Colonic mucosa (tissue), 4 donors: ENCODE measurements at regions not wholly inside any gene's neighbourhood (a gene's known extent, or its start where the extent isn't known, plus 50 kb on each side); places are given as distances from the start of the nearest gene placed in this dataset.

ENCODE experiments used
- DNase-seq: peaks from one replicate; pipeline ENCODE4 v3.0.0-alpha.2; 2020
- H3K27ac ChIP-seq: fragments of 200-600 bp; one replicate; pipeline ENCODE4 v1.8.0; 2021
- H3K27me3 ChIP-seq: fragments of 200-600 bp; one replicate; pipeline ENCODE4 v1.8.0; 2021
- H3K36me3 ChIP-seq: fragments of 200-600 bp; one replicate; pipeline ENCODE4 v1.8.0; 2021
- H3K4me1 ChIP-seq: fragments of 200-600 bp; one replicate; pipeline ENCODE4 v1.8.0; 2021; ENCODE audit warnings: mild to moderate bottlenecking
- H3K4me3 ChIP-seq: fragments of 200-600 bp; one replicate; pipeline ENCODE4 v1.8.0; 2021
- H3K9ac ChIP-seq, 2 donors: one replicate each; pipeline ENCODE4 v1.7.0; 2013; ENCODE audit warnings: control low read depth in 2 of 2, low read depth in 2 of 2, low read length in 2 of 2
- H3K9me3 ChIP-seq: fragments of 200-600 bp; one replicate; pipeline ENCODE4 v1.8.0; 2021
- CTCF ChIP-seq: fragments of 200-600 bp; IDR thresholded peaks from one replicate; pipeline ENCODE4 v1.8.0; 2022; ENCODE audit warnings: antibody characterized with exemption, mild to moderate bottlenecking
- intact Hi-C: fragments of 100-400 bp; cut with DNase I; formaldehyde crosslinking; loops from one replicate; pipeline ENCODE4 v1.14.1; 2022
- donor health status: healthy.
- donor health status: DM: no; HTN: no; CAD: no.
- donor health status: DM: no; HTN: no; CAD: no.

- no peak for DNase-seq
- TF ChIP-seq CTCF, result no peak
- no peak overlapping the region for H3K4me3 ChIP-seq
- no peaks in the 10 kb centered on the region for H3K9me3 ChIP-seq
- H3K27ac ChIP-seq, result no peak overlapping the region
- no peak overlapping the region for H3K9ac ChIP-seq
- intact Hi-C loops, result loop anchor here (5.0 kb wide), 1 partner anchor 65 kb away; no protein-coding TSS in a partner anchor
- H3K4me1 ChIP-seq, result no peaks in the 10 kb centered on the region
- H3K36me3 ChIP-seq, result no peaks in the 10 kb centered on the region
- no peaks in the 10 kb centered on the region for H3K27me3 ChIP-seq
These were observed 84.0 kb upstream of the ZBED5 start for GRCh38 chr11:10941871-10942270.

- H3K27me3 ChIP-seq, result no peaks in the 10 kb centered on the region
- no peaks in the 10 kb centered on the region for H3K36me3 ChIP-seq
- H3K27ac ChIP-seq, result no peak overlapping the region
- no peak overlapping the region for H3K4me3 ChIP-seq
- no peaks in the 10 kb centered on the region for H3K4me1 ChIP-seq
- no peak for TF ChIP-seq CTCF
- no peaks in the 10 kb centered on the region for H3K9me3 ChIP-seq
- intact Hi-C loops, result loop anchor here (5.0 kb wide), 1 partner anchor 66 kb away; no protein-coding TSS in a partner anchor
- DNase-seq, result no peak
- H3K9ac ChIP-seq, result no peak overlapping the region
These were observed 83.6 kb upstream of the ZBED5 start for GRCh38 chr11:10941414-10941813.

GRCh38 chr11:10938650-10939387 lies 81.0 kb upstream of the ZBED5 start:
- intact Hi-C loops, result loop anchor here (10.0 kb wide), 1 partner anchor 836 kb away; no protein-coding TSS in a partner anchor
- no peak for DNase-seq
- Histone ChIP-seq H3K4me1 (no peaks in the 10 kb centered on the region), H3K9me3 (no peaks in the 10 kb centered on the region), H3K27me3 (no peaks in the 10 kb centered on the region), H3K27ac (no peak overlapping the region), H3K9ac (no peak overlapping the region), H3K4me3 (no peak overlapping the region), H3K36me3 (no peaks in the 10 kb centered on the region)
- no peak for TF ChIP-seq CTCF

- Histone ChIP-seq H3K9ac (no peak overlapping the region), H3K9me3 (no peaks in the 10 kb centered on the region), H3K4me3 (no peak overlapping the region), H3K36me3 (no peaks in the 10 kb centered on the region), H3K27me3 (no peaks in the 10 kb centered on the region), H3K4me1 (no peaks in the 10 kb centered on the region), H3K27ac (no peak overlapping the region)
- DNase-seq, result no peak
- TF ChIP-seq CTCF, result no peak
- intact Hi-C loops, result loop anchor here (10.0 kb wide), 1 partner anchor 837 kb away; no protein-coding TSS in a partner anchor
These were observed 80.4 kb upstream of the ZBED5 start for GRCh38 chr11:10938231-10938630.

- Histone ChIP-seq H3K9ac (no peak overlapping the region), H3K36me3 (no peaks in the 10 kb centered on the region), H3K27me3 (no peaks in the 10 kb centered on the region), H3K27ac (no peak overlapping the region), H3K9me3 (no peaks in the 10 kb centered on the region), H3K4me3 (no peak overlapping the region), H3K4me1 (no peaks in the 10 kb centered on the region)
- no peak for DNase-seq
- intact Hi-C loops, result loop anchor here (10.0 kb wide), 1 partner anchor 837 kb away; no protein-coding TSS in a partner anchor
- no peak for TF ChIP-seq CTCF
These were observed 79.5 kb upstream of the ZBED5 start for GRCh38 chr11:10937385-10937771.
